ENCODE measurements at regions not wholly inside any gene's neighbourhood (a gene's known extent, or its start where the extent isn't known, plus 50 kb on each side); places are given as distances from the start of the nearest gene placed in this dataset.
"Not testable (repeated sequence)": the region's sequence is repeated elsewhere in the genome, so short reads cannot be mapped to it uniquely, and the experiment has no call there.

- not testable (repeated sequence) for DNase-seq (ENCODE audit: low read depth)
Observed at GRCh38 chr7:149930374-149931068, 56.8 kb downstream of the ATP6V0E2 start.

DNA sequence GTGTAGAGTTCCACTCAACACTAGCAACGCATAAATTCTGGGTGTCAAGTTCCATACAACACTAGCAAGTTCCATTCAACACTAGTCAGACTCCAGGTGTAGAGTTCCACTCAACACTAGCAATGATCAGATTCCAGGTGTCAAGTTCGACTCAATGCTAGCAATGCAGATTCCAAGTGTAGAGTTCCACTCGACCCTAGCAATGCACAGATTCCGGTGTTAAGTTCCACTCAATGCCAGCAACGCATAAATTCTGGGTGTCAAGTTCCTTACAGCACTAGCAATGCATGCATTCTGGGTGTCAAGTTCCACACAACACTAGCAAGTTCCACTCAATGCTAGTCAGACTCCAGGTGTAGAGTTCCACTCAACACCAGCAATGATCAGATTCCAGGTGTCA is 60.0 kb downstream of the ATP6V0E2 start:
- DNase-seq (ENCODE audit: low read depth): not testable (repeated sequence)

- not testable (repeated sequence) for DNase-seq (ENCODE audit: low read depth)
Observed at GRCh38 chr7:149947346-149947745, 73.6 kb downstream of the ATP6V0E2 start.

GRCh38 chr7:149948444-149948843 is 74.7 kb downstream of the ATP6V0E2 start:
- DNase-seq (ENCODE audit: low read depth): not testable (repeated sequence)

DNA sequence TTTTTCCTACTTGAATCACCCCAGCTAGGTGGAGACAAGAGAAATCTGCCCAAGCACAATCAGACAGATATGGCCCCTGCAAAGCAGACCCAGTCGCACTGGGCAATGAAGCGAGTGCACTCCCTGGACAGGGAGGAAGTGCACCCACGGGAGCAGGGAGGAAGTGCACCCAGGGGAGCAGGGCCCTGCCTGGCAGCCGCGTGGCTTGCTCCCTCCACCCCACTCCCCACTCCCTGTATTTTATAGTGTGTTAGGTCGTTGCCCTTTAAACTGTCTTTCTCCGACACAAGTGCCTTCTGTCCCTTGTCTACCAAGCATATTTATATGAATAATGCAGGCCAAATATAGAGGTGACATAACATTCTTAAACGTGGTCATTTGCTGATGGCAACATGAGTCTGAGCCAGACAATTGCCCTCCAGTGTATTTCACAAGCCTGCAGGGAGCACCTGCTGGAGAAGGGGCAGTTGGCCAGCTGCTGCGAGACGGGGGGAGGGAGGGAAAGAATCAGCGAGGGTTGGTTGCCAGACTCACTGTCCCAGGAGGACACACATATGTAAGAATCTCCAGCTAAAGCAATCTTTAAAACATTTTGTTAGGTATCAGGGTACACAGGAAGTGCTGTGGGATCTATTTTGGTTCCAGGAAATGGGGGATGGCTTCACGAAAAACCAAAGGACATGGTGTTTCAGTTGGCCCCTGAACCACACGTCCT is 76.3 kb downstream of the ATP6V0E2 start:
- not testable (repeated sequence) for DNase-seq (ENCODE audit: low read depth)

DNA sequence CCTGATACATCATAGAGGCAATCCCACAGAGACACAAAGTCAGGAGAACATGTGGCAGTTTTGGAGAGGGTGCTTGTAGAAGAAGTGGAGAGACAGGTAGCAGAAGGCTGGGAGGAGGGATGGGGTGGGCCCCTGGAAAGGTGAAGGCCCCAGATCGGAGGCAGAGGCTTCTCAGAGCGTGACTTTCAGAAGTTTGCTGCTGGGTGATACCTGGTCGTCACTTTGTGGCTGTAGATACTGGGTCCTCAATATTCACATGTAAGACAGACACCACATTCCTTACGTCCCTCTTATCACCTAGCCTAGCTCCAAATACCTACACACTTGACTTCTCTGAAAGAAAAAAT is 76.8 kb downstream of the ATP6V0E2 start:
- not testable (repeated sequence) for DNase-seq (ENCODE audit: low read depth)

GRCh38 chr7:149951579-149951978 is 77.8 kb downstream of the ATP6V0E2 start:
- DNase-seq (ENCODE audit: low read depth): not testable (repeated sequence)

DNA sequence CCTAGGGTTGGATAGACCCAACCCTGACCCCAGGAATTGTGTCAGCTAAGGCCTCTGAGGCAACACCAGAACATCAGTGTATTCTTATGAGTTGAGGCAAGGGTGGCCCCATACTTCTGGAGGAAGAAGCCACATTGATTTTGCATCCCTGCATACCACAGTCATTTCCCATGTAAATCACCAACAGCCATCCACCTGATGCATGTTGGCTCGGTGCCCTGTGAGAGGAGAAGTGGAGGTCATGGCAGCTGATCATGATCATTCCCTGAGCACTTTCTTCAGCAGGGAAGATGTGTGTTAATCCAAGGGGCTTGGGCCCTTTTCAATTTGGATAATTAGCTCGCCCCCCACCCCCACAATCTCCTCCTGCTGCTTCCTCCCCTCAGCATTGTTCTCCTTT is 85.1 kb downstream of the ATP6V0E2 start:
- not testable (repeated sequence) for DNase-seq (ENCODE audit: low read depth)

- DNase-seq (ENCODE audit: low read depth): not testable (repeated sequence)
Observed at GRCh38 chr7:149960863-149961262, 87.1 kb downstream of the ATP6V0E2 start.

GRCh38 chr7:149961878-149962277 is 88.1 kb downstream of the ATP6V0E2 start:
- not testable (repeated sequence) for DNase-seq (ENCODE audit: low read depth)

- not testable (repeated sequence) for DNase-seq (ENCODE audit: low read depth)
Observed at GRCh38 chr7:149962685-149963319, 89.0 kb downstream of the ATP6V0E2 start.

GRCh38 chr7:149963985-149964384 is 90.2 kb downstream of the ATP6V0E2 start:
- not testable (repeated sequence) for DNase-seq (ENCODE audit: low read depth)

DNA sequence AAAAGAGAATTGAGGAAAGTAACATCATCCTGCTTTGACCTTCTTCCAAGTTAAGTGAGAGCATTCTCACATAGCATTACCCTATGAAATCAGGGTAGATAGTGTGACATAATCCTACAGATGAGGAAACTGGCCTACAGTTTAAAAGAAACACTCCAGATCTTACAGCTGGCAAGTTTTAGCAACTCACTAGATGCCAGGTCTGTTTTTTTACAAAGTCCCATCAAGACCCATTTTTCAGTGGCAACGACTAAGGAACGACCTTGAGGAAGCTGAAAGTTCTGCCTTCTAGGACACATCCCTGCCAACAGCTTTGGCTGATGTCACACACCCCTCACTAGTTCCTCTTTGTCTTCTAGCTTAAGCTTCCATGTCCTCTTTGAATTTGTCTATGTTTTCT is 92.7 kb downstream of the ATP6V0E2 start:
- DNase-seq (ENCODE audit: low read depth): not testable (repeated sequence)

DNA sequence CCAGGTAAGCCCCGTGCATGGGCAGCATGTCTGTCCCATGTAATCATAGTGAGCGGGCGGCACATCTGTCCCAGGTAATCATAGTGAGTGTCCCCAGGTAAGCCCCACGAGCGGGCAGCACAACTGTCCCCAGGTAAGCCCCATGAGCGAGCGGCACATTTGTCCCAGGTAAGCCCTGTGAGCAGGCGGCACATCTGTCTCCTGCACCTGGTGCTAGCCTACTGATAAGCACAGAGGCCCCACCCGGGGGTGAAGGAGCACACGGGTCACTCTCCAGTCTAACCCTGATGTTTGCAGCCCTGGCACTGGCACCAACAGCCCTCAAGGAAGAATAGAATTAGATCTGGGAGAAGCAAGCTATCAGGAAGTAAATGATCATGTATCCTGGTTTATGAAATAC is 99.2 kb downstream of the ATP6V0E2 start:
- not testable (repeated sequence) for DNase-seq (ENCODE audit: low read depth)

GRCh38 chr7:149973681-149974080 is 99.9 kb downstream of the ATP6V0E2 start:
- not testable (repeated sequence) for DNase-seq (ENCODE audit: low read depth)

DNA sequence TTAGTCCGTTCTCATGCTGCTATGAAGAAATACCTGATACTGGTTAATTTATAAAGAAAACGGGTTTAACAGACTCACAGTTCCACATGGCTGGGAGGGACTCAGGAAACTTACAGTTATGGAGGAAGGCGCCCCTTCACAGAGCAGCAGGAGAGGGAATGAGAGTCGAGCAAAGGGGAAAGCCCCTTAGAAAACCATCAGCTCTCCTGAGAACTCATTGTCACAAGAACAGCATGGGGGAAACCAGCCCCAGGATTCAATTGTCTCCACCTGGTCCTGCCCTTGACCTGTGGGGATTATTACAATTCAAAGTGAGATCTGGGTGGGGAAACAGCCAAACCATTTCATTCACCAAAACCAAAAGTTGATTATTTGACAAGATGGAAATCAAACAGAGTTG is 101.8 kb downstream of the ATP6V0E2 start:
- DNase-seq (ENCODE audit: low read depth): not testable (repeated sequence)

GRCh38 chr7:149978537-149978936 is 104.8 kb downstream of the ATP6V0E2 start:
- not testable (repeated sequence) for DNase-seq (ENCODE audit: low read depth)

- not testable (repeated sequence) for DNase-seq (ENCODE audit: low read depth)
Observed at GRCh38 chr7:149978944-149979343, 105.2 kb downstream of the ATP6V0E2 start.

GRCh38 chr7:149982537-149983112 is 108.9 kb downstream of the ATP6V0E2 start:
- DNase-seq (ENCODE audit: low read depth): not testable (repeated sequence)

GRCh38 chr7:149986866-149987265 is 113.1 kb downstream of the ATP6V0E2 start:
- not testable (repeated sequence) for DNase-seq (ENCODE audit: low read depth)

DNA sequence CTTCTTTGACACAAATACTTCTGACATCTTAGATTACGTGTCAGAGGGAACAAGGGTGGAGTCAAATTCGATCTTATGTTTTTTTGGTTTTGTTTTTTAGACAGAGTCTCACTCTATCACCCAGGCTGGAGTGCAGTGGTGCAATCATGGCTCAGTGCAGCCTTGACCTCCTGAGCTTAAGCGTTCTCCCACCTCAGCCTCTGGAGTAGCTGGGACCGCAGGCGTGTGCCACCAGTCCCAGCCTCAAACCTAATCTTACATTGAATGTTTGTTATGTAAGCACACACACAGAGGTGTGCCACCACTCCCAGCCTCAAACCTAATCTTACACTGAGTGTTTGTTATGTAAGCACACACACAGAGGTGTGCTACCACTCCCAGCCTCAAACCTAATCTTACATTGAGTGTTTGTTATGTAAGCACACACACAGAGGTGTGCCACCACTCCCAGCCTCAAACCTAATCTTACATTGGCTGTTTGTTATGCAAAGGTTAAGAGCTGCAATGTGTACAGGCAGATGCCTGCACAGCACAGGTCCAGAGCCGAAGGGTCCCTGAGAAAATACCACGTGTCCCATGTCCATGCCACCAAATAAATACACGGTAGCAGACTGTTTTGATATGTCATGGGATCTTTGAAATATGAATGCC is 118.0 kb downstream of the ATP6V0E2 start:
- not testable (repeated sequence) for DNase-seq (ENCODE audit: low read depth)

DNA sequence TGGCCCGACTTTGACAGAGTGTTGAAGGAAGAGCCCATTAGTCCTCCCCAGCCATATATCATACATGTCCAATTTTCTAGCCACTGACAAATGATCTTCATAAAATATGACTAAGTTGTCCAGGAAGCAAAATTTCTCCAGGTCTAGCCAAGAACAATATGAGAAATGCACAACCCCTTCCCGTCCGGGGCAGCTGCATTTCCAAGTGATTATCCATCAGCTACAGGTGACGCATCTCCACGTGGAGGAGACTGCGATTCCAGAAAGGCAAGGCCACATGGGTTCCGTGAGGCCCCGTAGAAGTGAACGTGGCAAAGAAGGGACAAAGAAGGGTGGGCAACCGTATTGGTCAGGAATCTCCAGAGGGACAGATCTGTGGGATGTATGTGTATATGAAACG is 118.6 kb downstream of the ATP6V0E2 start:
- not testable (repeated sequence) for DNase-seq (ENCODE audit: low read depth)

Data from fibroblast of gingiva (primary cell).